PC-9 (cell line): ENCODE measurements at regions not wholly inside any gene's neighbourhood (a gene's known extent, or its start where the extent isn't known, plus 50 kb on each side); places are given as distances from the start of the nearest gene placed in this dataset.

Source experiments
- BruUV-seq: library from RNA; stranded (reverse); fragments of 400-500 nt; replicated peaks from 2 replicates; lab custom pipeline; 2021; lab: Mats Ljungman, UMichigan
- CTCF ChIA-PET: fragments of 300-600 bp; sonication (Branson Sonifier 250); formaldehyde crosslinking; loops from one replicate; lab custom pipeline; 2022; ENCODE audit warnings: antibody characterized with exemption; lab: Charles Lee
- POLR2A ChIA-PET: fragments of 300-600 bp; sonication (Branson Sonifier 250); formaldehyde crosslinking; loops from one replicate; lab custom pipeline; 2022; ENCODE audit warnings: antibody characterized with exemption; ENCODE audit not compliant: unreplicated experiment; lab: Charles Lee
- DNase-seq, 2 experiments: peaks; one replicate each; pipeline versions ENCODE4 v3.0.0 to v3.0.0-alpha.2; 2015 to 2022; ENCODE audit warnings: mixed read lengths in 1 of 2
- H2AFZ ChIP-seq: fragments of 200-600 bp; sonication (generic); 2 replicates; pipeline ENCODE4 v1.8.1; 2017; ENCODE audit warnings: antibody characterized with exemption
- H3F3A ChIP-seq: fragments of 200-600 bp; sonication (generic); 2 replicates; pipeline ENCODE4 v1.8.1; 2017; ENCODE audit warnings: antibody characterized with exemption, mild to moderate bottlenecking, low read depth; ENCODE audit not compliant: insufficient read depth
- H3K27ac ChIP-seq: fragments of 200-600 bp; sonication (generic); 2 replicates; pipeline ENCODE4 v1.6.1; 2016; ENCODE audit warnings: mixed run types
- H3K27me3 ChIP-seq: fragments of 200-600 bp; sonication (generic); 2 replicates; pipeline ENCODE4 v1.6.1; 2016; ENCODE audit warnings: low read depth, mixed run types; ENCODE audit not compliant: insufficient read depth
- H3K36me3 ChIP-seq: fragments of 200-600 bp; sonication (generic); 2 replicates; pipeline ENCODE4 v1.6.1; 2016; ENCODE audit warnings: low read depth, mixed run types
- H3K4me1 ChIP-seq: fragments of 200-600 bp; sonication (generic); replicated peaks from 2 replicates; pipeline ENCODE4 v1.6.1; 2016; ENCODE audit warnings: mixed run types; ENCODE audit not compliant: insufficient read depth
- H3K4me2 ChIP-seq: fragments of 200-600 bp; sonication (generic); 2 replicates; pipeline ENCODE4 v1.6.1; 2017; ENCODE audit warnings: mixed run types
- H3K4me3 ChIP-seq: fragments of 200-600 bp; sonication (generic); 2 replicates; pipeline ENCODE4 v1.6.1; 2016; ENCODE audit warnings: mixed run types
- H3K79me2 ChIP-seq: fragments of 200-600 bp; sonication (generic); 2 replicates; pipeline ENCODE4 v1.6.1; 2017; ENCODE audit warnings: low read depth, mixed run types
- H3K9me2 ChIP-seq: fragments of 200-600 bp; sonication (generic); 2 replicates; pipeline ENCODE4 v1.8.1; 2017; ENCODE audit warnings: mild to moderate bottlenecking; ENCODE audit not compliant: insufficient read depth
- H3K9me3 ChIP-seq: fragments of 200-600 bp; sonication (generic); 2 replicates; pipeline ENCODE4 v1.8.1; 2016; ENCODE audit warnings: low read depth; ENCODE audit not compliant: insufficient read depth
- H4K20me1 ChIP-seq: fragments of 200-600 bp; sonication (generic); 2 replicates; pipeline ENCODE4 v1.8.1; 2017; ENCODE audit not compliant: insufficient read depth
- CTCF ChIP-seq: fragments of 200-600 bp; sonication (generic); conservative IDR thresholded peaks from 2 replicates; pipeline ENCODE4 v1.6.1; 2017; ENCODE audit warnings: mixed run types, antibody characterized with exemption, mild to moderate bottlenecking, moderate library complexity
- EZH2 ChIP-seq: fragments of 200-600 bp; sonication (generic); IDR thresholded peaks from 2 replicates; pipeline ENCODE4 v1.8.0; 2017; ENCODE audit warnings: antibody characterized with exemption, low read depth
- intact Hi-C: fragments of 100-400 bp; cut with micrococcal nuclease; formaldehyde crosslinking; loops from one replicate; pipeline ENCODE4 v1.10.0; 2022; ENCODE audit not compliant: unreplicated experiment

GRCh38 chr5:8363138-8363537 is 494.2 kb downstream of the MTRR start:
- TF ChIP-seq EZH2 (no peak), CTCF (no peak)
- H3K9me2 ChIP-seq: no peaks in the 10 kb centered on the region
- H2AFZ ChIP-seq: no peak overlapping the region
- H3F3A ChIP-seq: no peaks in the 10 kb centered on the region
- intact Hi-C loops: no loop called here
- H4K20me1 ChIP-seq: no peaks in the 10 kb centered on the region
- ChIA-PET CTCF (no interaction called here), POLR2A (no interaction called here)
- H3K9me3 ChIP-seq: no peaks in the 10 kb centered on the region
- peak in 1 of 2 experiments; percentile 58 for DNase-seq
- H3K79me2 ChIP-seq: no peaks in the 10 kb centered on the region
- BruUV-seq: no TSS peak
- peaks cover 24% of the 10 kb centered on the region for H3K27me3 ChIP-seq
- H3K4me2 ChIP-seq: no peak overlapping the region
- H3K4me3 ChIP-seq: no peak overlapping the region
- H3K27ac ChIP-seq: no peak overlapping the region
- no peaks in the 10 kb centered on the region for H3K36me3 ChIP-seq
- H3K4me1 ChIP-seq: no peaks in the 10 kb centered on the region

DNA sequence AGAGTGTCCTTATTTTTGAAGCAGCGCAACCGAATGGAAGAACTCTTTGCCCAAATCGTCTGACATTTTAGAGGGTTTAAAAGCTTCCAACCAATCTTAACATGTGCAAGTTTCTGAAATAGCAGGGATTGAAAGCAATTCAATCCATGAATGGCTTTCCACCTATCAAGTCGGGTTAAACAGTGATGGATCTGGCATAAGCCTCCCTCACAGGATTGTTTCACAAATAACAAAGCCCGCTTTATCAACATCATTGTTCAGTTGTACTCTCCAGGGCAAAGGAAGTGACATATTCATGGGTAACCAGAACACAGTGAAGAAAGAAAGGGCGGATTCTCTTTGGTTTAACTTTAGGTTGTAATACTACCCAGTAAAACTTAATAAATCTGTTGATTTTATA is 497.3 kb downstream of the MTRR start:
- no peaks in the 10 kb centered on the region for H3K9me2 ChIP-seq
- no peaks in the 10 kb centered on the region for H3K36me3 ChIP-seq
- no peak overlapping the region for H3K27ac ChIP-seq
- no peak overlapping the region for H2AFZ ChIP-seq
- peaks cover 24% of the 10 kb centered on the region for H3K27me3 ChIP-seq
- no peaks in the 10 kb centered on the region for H3F3A ChIP-seq
- DNase-seq: peak in 1 of 2 experiments; percentile 10
- H3K79me2 ChIP-seq: no peaks in the 10 kb centered on the region
- H3K9me3 ChIP-seq: no peaks in the 10 kb centered on the region
- no TSS peak for BruUV-seq
- H4K20me1 ChIP-seq: no peaks in the 10 kb centered on the region
- intact Hi-C loops: no loop called here
- POLR2A ChIA-PET: no interaction called here
- no peaks in the 10 kb centered on the region for H3K4me1 ChIP-seq
- TF ChIP-seq CTCF: no peak
- TF ChIP-seq EZH2: no peak
- no peak overlapping the region for H3K4me2 ChIP-seq
- H3K4me3 ChIP-seq: no peak overlapping the region
- CTCF ChIA-PET: interaction anchor here (0.6 kb wide), 1 partner anchor 651 kb away, joined by 7 read pairs; no protein-coding TSS in a partner anchor

- H3K36me3 ChIP-seq: no peaks in the 10 kb centered on the region
- H3K4me3 ChIP-seq: no peak overlapping the region
- no peaks in the 10 kb centered on the region for H4K20me1 ChIP-seq
- BruUV-seq: no TSS peak
- no peaks in the 10 kb centered on the region for H3K79me2 ChIP-seq
- no peaks in the 10 kb centered on the region for H3F3A ChIP-seq
- H3K9me2 ChIP-seq: no peaks in the 10 kb centered on the region
- TF ChIP-seq EZH2 (no peak), CTCF (no peak)
- ChIA-PET POLR2A (no interaction called here), CTCF (no interaction called here)
- peaks cover 15% of the 10 kb centered on the region; the same call in 1 of the 2 replicates for H3K27me3 ChIP-seq
- intact Hi-C loops: no loop called here
- no peaks in the 10 kb centered on the region for H3K4me1 ChIP-seq
- no peak for DNase-seq
- H2AFZ ChIP-seq: no peak overlapping the region
- no peak overlapping the region for H3K4me2 ChIP-seq
- no peaks in the 10 kb centered on the region for H3K9me3 ChIP-seq
- H3K27ac ChIP-seq: no peak overlapping the region
Measured at GRCh38 chr5:8376478-8376877, 507.5 kb downstream of the MTRR start.
